ENCODE measurements at regions not wholly inside any gene's neighbourhood (a gene's known extent, or its start where the extent isn't known, plus 50 kb on each side); places are given as distances from the start of the nearest gene placed in this dataset.

DNA sequence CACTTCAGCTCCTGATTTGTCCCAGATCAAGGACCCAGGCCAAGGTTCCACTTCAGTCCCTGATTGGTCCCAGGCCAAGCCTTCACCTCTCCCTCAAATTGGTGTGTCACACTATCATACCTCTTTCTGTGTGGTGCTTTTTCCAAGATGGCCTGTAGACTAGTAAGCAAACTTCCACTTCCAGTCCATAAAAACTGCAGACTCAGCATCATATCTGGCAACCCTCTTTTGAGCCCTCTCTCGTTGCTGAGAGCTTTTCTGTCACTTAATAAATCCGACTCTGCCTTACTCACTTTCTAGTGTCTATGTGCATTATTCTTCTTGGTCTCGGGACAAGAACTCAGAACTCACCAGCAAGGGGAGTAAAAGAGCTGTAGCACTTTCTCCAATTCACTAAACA is 1395.1 kb downstream of the LRFN5 start:
- TF ChIP-seq, protein P1, sequence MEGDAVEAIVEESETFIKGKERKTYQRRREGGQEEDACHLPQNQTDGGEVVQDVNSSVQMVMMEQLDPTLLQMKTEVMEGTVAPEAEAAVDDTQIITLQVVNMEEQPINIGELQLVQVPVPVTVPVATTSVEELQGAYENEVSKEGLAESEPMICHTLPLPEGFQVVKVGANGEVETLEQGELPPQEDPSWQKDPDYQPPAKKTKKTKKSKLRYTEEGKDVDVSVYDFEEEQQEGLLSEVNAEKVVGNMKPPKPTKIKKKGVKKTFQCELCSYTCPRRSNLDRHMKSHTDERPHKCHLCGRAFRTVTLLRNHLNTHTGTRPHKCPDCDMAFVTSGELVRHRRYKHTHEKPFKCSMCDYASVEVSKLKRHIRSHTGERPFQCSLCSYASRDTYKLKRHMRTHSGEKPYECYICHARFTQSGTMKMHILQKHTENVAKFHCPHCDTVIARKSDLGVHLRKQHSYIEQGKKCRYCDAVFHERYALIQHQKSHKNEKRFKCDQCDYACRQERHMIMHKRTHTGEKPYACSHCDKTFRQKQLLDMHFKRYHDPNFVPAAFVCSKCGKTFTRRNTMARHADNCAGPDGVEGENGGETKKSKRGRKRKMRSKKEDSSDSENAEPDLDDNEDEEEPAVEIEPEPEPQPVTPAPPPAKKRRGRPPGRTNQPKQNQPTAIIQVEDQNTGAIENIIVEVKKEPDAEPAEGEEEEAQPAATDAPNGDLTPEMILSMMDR (IDR thresholded peaks at IDR 0.05) = no peak
- no peak for TF ChIP-seq RAD21 (conservative IDR thresholded peaks at IDR 0.05 in 1 of 2, IDR thresholded peaks at IDR 0.05 in 1 of 2)
- no peak for TF ChIP-seq ZNF302 (CRISPR knock-in tag; IDR thresholded peaks at IDR 0.05)
- no peak for TF ChIP-seq EP300 (IDR thresholded peaks at IDR 0.05)
- TF ChIP-seq, protein P2, sequence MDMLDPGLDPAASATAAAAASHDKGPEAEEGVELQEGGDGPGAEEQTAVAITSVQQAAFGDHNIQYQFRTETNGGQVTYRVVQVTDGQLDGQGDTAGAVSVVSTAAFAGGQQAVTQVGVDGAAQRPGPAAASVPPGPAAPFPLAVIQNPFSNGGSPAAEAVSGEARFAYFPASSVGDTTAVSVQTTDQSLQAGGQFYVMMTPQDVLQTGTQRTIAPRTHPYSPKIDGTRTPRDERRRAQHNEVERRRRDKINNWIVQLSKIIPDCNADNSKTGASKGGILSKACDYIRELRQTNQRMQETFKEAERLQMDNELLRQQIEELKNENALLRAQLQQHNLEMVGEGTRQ (IDR thresholded peaks at IDR 0.05) = no peak
- TF ChIP-seq, protein P3, sequence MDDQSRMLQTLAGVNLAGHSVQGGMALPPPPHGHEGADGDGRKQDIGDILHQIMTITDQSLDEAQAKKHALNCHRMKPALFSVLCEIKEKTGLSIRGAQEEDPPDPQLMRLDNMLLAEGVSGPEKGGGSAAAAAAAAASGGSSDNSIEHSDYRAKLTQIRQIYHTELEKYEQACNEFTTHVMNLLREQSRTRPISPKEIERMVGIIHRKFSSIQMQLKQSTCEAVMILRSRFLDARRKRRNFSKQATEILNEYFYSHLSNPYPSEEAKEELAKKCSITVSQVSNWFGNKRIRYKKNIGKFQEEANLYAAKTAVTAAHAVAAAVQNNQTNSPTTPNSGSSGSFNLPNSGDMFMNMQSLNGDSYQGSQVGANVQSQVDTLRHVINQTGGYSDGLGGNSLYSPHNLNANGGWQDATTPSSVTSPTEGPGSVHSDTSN (IDR thresholded peaks at IDR 0.05) = no peak
- no peak for TF ChIP-seq POLR2A (IDR thresholded peaks at IDR 0.05; ENCODE audit: low read length)
- TF ChIP-seq ZC3H11A (IDR thresholded peaks at IDR 0.05) = no peak
- no peak for TF ChIP-seq TP53 (CRISPR knock-in tag; IDR thresholded peaks at IDR 0.05)
- no peak for TF ChIP-seq JUNB (IDR thresholded peaks at IDR 0.05)
- TF ChIP-seq BHLHE40 (IDR thresholded peaks at IDR 0.05; ENCODE audit: low read depth, low read length) = no peak
